ENCODE measurements at regions not wholly inside any gene's neighbourhood (a gene's known extent, or its start where the extent isn't known, plus 50 kb on each side); places are given as distances from the start of the nearest gene placed in this dataset.

DNA sequence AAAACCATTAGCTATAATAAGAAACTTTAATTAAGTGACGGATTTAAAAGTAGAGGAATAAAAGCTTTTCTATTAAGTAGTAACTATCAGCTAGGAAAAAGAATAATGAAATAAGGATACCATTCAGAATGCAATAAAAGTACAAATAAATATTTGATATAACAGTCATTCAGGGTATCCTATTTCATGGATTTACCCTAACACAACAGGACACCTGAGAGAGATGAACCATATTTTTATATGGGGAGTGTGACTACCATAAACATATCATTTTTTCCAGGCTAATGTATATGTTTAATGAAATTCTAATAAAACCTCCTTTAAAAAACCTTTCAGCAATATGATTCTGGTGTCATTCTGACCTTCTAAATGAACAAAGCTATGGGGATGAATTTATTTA lies 393.8 kb downstream of the SNAPC1 start:
- intact Hi-C loops (cut with micrococcal nuclease), result no loop called here
- no peak overlapping the region for H3K4me3 Mint-ChIP-seq
- H3K27ac Mint-ChIP-seq, result no peak overlapping the region
- no peaks in the 10 kb centered on the region for H3K36me3 Mint-ChIP-seq (ENCODE audit: low read depth)
- H3K4me1 Mint-ChIP-seq (ENCODE audit: low read depth), result no peaks in the 10 kb centered on the region
- H3K9me3 Mint-ChIP-seq, result no peaks in the 10 kb centered on the region
- H3K27me3 Mint-ChIP-seq, result no peaks in the 10 kb centered on the region

- Mint-ChIP-seq H3K27ac (no peak overlapping the region), H3K9me3 (no peaks in the 10 kb centered on the region), H3K27me3 (peaks cover 3% of the 10 kb centered on the region), H3K36me3 (ENCODE audit: low read depth) (no peaks in the 10 kb centered on the region), H3K4me3 (no peak overlapping the region), H3K4me1 (ENCODE audit: low read depth) (no peaks in the 10 kb centered on the region)
- intact Hi-C loops (cut with micrococcal nuclease), result no loop called here
Measured at GRCh38 chr14:62158779-62159178, 396.6 kb downstream of the SNAPC1 start.

GRCh38 chr14:62159314-62159713 lies 397.1 kb downstream of the SNAPC1 start:
- peaks cover 3% of the 10 kb centered on the region for H3K27me3 Mint-ChIP-seq
- no peaks in the 10 kb centered on the region for H3K36me3 Mint-ChIP-seq (ENCODE audit: low read depth)
- no peak overlapping the region for H3K4me3 Mint-ChIP-seq
- no peaks in the 10 kb centered on the region for H3K9me3 Mint-ChIP-seq
- no peak overlapping the region for H3K27ac Mint-ChIP-seq
- intact Hi-C loops (cut with micrococcal nuclease), result no loop called here
- H3K4me1 Mint-ChIP-seq (ENCODE audit: low read depth), result no peaks in the 10 kb centered on the region

GRCh38 chr14:62162998-62163589 lies 400.9 kb downstream of the SNAPC1 start:
- Mint-ChIP-seq H3K27ac (no peak overlapping the region), H3K4me1 (ENCODE audit: low read depth) (no peaks in the 10 kb centered on the region), H3K4me3 (no peak overlapping the region), H3K36me3 (ENCODE audit: low read depth) (no peaks in the 10 kb centered on the region), H3K9me3 (no peaks in the 10 kb centered on the region), H3K27me3 (peaks cover 3% of the 10 kb centered on the region)
- intact Hi-C loops (cut with micrococcal nuclease), result loop anchor here (5.0 kb wide), 1 partner anchor 1114 kb away; no protein-coding TSS in a partner anchor

GRCh38 chr14:62168564-62169155 lies 406.4 kb downstream of the SNAPC1 start:
- Mint-ChIP-seq H3K36me3 (ENCODE audit: low read depth) (no peaks in the 10 kb centered on the region), H3K4me3 (no peak overlapping the region), H3K4me1 (ENCODE audit: low read depth) (no peaks in the 10 kb centered on the region), H3K27ac (no peak overlapping the region), H3K27me3 (no peaks in the 10 kb centered on the region), H3K9me3 (no peaks in the 10 kb centered on the region)
- intact Hi-C loops (cut with micrococcal nuclease), result no loop called here

DNA sequence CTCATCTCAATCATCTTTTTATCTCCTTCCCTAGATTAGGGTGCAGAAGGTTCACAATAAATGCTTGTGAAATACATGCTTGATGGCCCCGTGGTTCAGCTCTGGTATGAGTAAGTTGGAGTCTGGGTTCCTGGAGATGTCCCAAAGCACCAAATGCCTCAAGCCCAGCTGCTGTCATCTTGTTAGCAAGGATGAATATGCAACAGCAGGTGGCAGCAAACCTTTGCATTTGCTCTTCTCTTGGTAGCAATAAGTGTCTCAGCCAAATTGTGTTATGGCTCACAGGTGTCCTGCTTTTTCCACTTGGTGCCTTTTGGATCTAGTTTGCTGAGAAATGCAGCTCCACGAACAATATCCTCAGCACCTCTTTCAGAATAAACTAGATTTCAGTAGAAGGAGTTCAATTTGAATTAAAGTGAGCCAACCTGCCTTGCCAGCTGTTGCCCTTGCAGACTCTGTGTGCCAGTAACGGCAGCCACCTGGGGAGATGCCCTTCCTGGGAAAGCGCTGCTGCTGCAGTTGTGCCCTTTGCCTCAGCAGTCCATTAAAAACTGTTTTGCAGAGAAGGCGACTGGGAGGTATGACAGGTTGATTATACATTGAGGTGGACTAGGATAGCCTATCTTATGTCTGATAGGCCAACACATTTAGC lies 417.3 kb downstream of the SNAPC1 start:
- H3K4me3 Mint-ChIP-seq, result no peak overlapping the region
- no peaks in the 10 kb centered on the region for H3K9me3 Mint-ChIP-seq
- H3K27me3 Mint-ChIP-seq, result no peaks in the 10 kb centered on the region
- intact Hi-C loops (cut with micrococcal nuclease), result no loop called here
- no peaks in the 10 kb centered on the region for H3K36me3 Mint-ChIP-seq (ENCODE audit: low read depth)
- no peak overlapping the region for H3K27ac Mint-ChIP-seq
- no peaks in the 10 kb centered on the region for H3K4me1 Mint-ChIP-seq (ENCODE audit: low read depth)

- Mint-ChIP-seq H3K36me3 (ENCODE audit: low read depth) (no peaks in the 10 kb centered on the region), H3K4me1 (ENCODE audit: low read depth) (no peaks in the 10 kb centered on the region), H3K27ac (no peak overlapping the region), H3K9me3 (no peaks in the 10 kb centered on the region), H3K27me3 (no peaks in the 10 kb centered on the region), H3K4me3 (no peak overlapping the region)
- intact Hi-C loops (cut with micrococcal nuclease), result no loop called here
Measured at GRCh38 chr14:62181591-62181990, 419.4 kb downstream of the SNAPC1 start.

GRCh38 chr14:62185078-62185477 lies 422.9 kb downstream of the SNAPC1 start:
- no peaks in the 10 kb centered on the region for H3K4me1 Mint-ChIP-seq (ENCODE audit: low read depth)
- no peaks in the 10 kb centered on the region for H3K9me3 Mint-ChIP-seq
- H3K27ac Mint-ChIP-seq, result no peak overlapping the region
- no peaks in the 10 kb centered on the region for H3K36me3 Mint-ChIP-seq (ENCODE audit: low read depth)
- no peaks in the 10 kb centered on the region for H3K27me3 Mint-ChIP-seq
- intact Hi-C loops (cut with micrococcal nuclease), result no loop called here
- H3K4me3 Mint-ChIP-seq, result no peak overlapping the region

- Mint-ChIP-seq H3K9me3 (no peaks in the 10 kb centered on the region), H3K36me3 (ENCODE audit: low read depth) (no peaks in the 10 kb centered on the region), H3K27ac (no peak overlapping the region), H3K4me3 (no peak overlapping the region), H3K27me3 (no peaks in the 10 kb centered on the region), H3K4me1 (ENCODE audit: low read depth) (no peaks in the 10 kb centered on the region)
- intact Hi-C loops (cut with micrococcal nuclease), result no loop called here
Measured at GRCh38 chr14:62187265-62187664, 425.0 kb downstream of the SNAPC1 start.

DNA sequence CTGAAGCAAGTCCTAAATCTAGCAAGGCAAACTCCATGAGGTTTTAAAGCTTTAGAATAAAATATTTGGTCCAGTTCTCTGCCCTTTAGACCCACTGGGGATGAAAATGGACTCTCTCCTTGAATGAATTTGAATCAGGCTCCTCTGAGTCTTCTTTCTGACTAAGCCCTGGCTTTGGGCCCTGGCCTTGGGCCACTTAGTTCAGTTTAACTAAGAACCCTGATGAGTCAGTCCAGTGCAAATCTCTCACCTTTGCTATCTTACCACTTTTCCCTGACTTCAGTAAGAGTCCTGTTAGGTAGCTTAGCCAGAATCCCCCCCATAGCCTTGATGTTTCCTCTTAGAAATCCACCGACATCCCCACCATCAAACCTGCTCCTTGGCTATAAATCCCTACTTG lies 427.5 kb downstream of the SNAPC1 start:
- Mint-ChIP-seq H3K4me1 (ENCODE audit: low read depth) (no peaks in the 10 kb centered on the region), H3K9me3 (no peaks in the 10 kb centered on the region), H3K27ac (no peak overlapping the region), H3K27me3 (no peaks in the 10 kb centered on the region), H3K36me3 (ENCODE audit: low read depth) (no peaks in the 10 kb centered on the region), H3K4me3 (no peak overlapping the region)
- intact Hi-C loops (cut with micrococcal nuclease), result no loop called here

- Mint-ChIP-seq H3K27me3 (no peaks in the 10 kb centered on the region), H3K4me1 (ENCODE audit: low read depth) (no peaks in the 10 kb centered on the region), H3K4me3 (no peak overlapping the region), H3K9me3 (peaks cover 21% of the 10 kb centered on the region), H3K36me3 (ENCODE audit: low read depth) (no peaks in the 10 kb centered on the region), H3K27ac (no peak overlapping the region)
- intact Hi-C loops (cut with micrococcal nuclease), result no loop called here
Measured at GRCh38 chr14:62206456-62206855, 444.2 kb downstream of the SNAPC1 start.

DNA sequence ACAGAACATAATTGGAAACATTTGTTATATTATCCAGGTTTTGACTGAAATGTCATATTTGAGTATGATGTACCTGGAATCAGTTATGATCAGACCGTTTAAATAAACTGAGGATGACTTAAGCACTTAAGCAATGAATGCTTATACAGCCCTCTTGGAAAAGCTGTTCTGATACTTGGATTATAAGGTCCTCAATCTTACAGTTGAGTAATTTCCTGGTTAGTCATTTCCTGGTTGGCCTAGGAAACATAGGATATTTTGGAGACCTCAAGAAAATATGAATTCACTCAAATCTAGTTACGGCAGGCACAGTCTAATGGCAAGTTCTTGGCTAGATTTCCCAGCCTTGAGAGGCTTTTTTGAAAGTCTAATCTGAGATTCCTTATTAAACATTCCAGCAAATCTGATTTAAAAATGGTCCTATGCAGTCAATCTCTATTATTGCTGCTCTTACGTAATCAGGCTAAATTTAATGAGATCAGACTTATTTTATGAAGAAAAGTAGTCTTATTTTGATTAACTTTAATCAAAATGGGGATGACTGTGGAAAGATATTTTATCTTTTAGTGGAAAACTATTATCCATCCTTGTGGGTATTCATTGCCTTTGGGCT lies 447.2 kb downstream of the SNAPC1 start:
- H3K4me1 Mint-ChIP-seq (ENCODE audit: low read depth), result no peaks in the 10 kb centered on the region
- intact Hi-C loops (cut with micrococcal nuclease), result no loop called here
- peaks cover 21% of the 10 kb centered on the region for H3K9me3 Mint-ChIP-seq
- H3K36me3 Mint-ChIP-seq (ENCODE audit: low read depth), result no peaks in the 10 kb centered on the region
- H3K4me3 Mint-ChIP-seq, result no peak overlapping the region
- H3K27ac Mint-ChIP-seq, result no peak overlapping the region
- H3K27me3 Mint-ChIP-seq, result no peaks in the 10 kb centered on the region

GRCh38 chr14:62213516-62213915 lies 451.3 kb downstream of the SNAPC1 start:
- H3K27me3 Mint-ChIP-seq, result no peaks in the 10 kb centered on the region
- intact Hi-C loops (cut with micrococcal nuclease), result no loop called here
- H3K27ac Mint-ChIP-seq, result no peak overlapping the region
- no peak overlapping the region for H3K4me3 Mint-ChIP-seq
- no peaks in the 10 kb centered on the region for H3K4me1 Mint-ChIP-seq (ENCODE audit: low read depth)
- no peaks in the 10 kb centered on the region for H3K36me3 Mint-ChIP-seq (ENCODE audit: low read depth)
- no peaks in the 10 kb centered on the region for H3K9me3 Mint-ChIP-seq

DNA sequence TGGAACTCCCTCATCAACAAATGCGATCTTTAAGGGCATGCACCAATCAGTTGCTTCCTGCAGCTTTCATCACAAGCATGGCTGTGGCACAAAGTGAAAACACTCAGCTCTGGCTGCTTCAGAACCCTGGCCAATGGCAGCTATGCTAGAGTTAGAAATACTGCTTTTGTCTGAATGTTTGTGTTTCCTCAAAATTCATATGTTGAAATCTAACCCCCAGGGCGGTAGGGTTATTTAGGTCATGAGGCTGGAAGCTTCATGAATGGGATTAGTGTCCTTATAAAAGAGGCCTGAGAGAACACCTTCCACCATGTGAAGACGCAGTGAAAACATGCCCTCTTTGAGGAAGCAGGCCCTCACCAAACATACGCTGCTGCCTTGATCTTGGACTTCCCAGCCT lies 453.9 kb downstream of the SNAPC1 start:
- intact Hi-C loops (cut with micrococcal nuclease), result no loop called here
- Mint-ChIP-seq H3K36me3 (ENCODE audit: low read depth) (no peaks in the 10 kb centered on the region), H3K27me3 (no peaks in the 10 kb centered on the region), H3K27ac (no peak overlapping the region), H3K9me3 (no peaks in the 10 kb centered on the region), H3K4me1 (ENCODE audit: low read depth) (no peaks in the 10 kb centered on the region), H3K4me3 (no peak overlapping the region)

Data from dendritic cell treated with granulocyte-macrophage colony-stimulating factor and Interleukin-4, amounts not matched to agents 40 ng/mL and 50 ng/mL, for 4 days (primary cell).